Neural progenitor cell (in vitro differentiated cells): ENCODE measurements at regions not wholly inside any gene's neighbourhood (a gene's known extent, or its start where the extent isn't known, plus 50 kb on each side); places are given as distances from the start of the nearest gene placed in this dataset.

Experiments used
- DNase-seq: peaks from one replicate; pipeline ENCODE4 v3.0.0-alpha.2; 2016; ENCODE audit warnings: low spot score
- H2AFZ ChIP-seq: fragments of 200-600 bp; sonication (generic); replicated peaks from 2 replicates; pipeline ENCODE4 v1.6.1; 2016; ENCODE audit warnings: antibody characterized with exemption
- H3F3A ChIP-seq: fragments of 200-600 bp; sonication (generic); 2 replicates; pipeline ENCODE4 v1.6.1; 2016; ENCODE audit warnings: antibody characterized with exemption, low read depth
- H3K27ac ChIP-seq: fragments of 200-600 bp; sonication (generic); 2 replicates; pipeline ENCODE4 v1.5.1; 2016; ENCODE audit warnings: mild to moderate bottlenecking
- H3K27me3 ChIP-seq: fragments of 200-600 bp; sonication (generic); 2 replicates; pipeline ENCODE4 v1.6.1; 2016; ENCODE audit warnings: mild to moderate bottlenecking, moderate library complexity
- H3K36me3 ChIP-seq: fragments of 200-600 bp; sonication (generic); 2 replicates; pipeline ENCODE4 v1.5.1; 2016
- H3K4me1 ChIP-seq: fragments of 200-600 bp; sonication (generic); 2 replicates; pipeline ENCODE4 v1.6.1; 2016; ENCODE audit warnings: mixed run types
- H3K4me2 ChIP-seq: fragments of 200-600 bp; sonication (generic); 2 replicates; pipeline ENCODE4 v1.6.1; 2016
- H3K4me3 ChIP-seq: fragments of 200-600 bp; sonication (generic); 2 replicates; pipeline ENCODE4 v1.5.1; 2016
- H3K79me2 ChIP-seq: fragments of 200-600 bp; sonication (generic); 2 replicates; pipeline ENCODE4 v1.6.1; 2016; ENCODE audit warnings: low read depth
- H3K9ac ChIP-seq: fragments of 200-600 bp; sonication (generic); 2 replicates; pipeline ENCODE4 v1.6.1; 2016
- H3K9me3 ChIP-seq: fragments of 200-600 bp; sonication (generic); 2 replicates; pipeline ENCODE4 v1.5.1; 2016; ENCODE audit warnings: low read depth
- H4K20me1 ChIP-seq: fragments of 200-600 bp; sonication (generic); 2 replicates; pipeline ENCODE4 v1.6.1; 2016; ENCODE audit warnings: low read depth
- H3K27ac Mint-ChIP-seq: 3 replicates; pipeline ENCODE4 v1.8.0; 2021; ENCODE audit warnings: mixed read lengths
- H3K27me3 Mint-ChIP-seq: 2 replicates; pipeline ENCODE4 v1.8.0; 2022; ENCODE audit warnings: low read depth, mild to moderate bottlenecking, inconsistent platforms, moderate library complexity, mixed read lengths; ENCODE audit not compliant: insufficient read depth
- H3K36me3 Mint-ChIP-seq: 3 replicates; pipeline ENCODE4 v1.8.0; 2021; ENCODE audit warnings: mixed read lengths
- H3K4me1 Mint-ChIP-seq: 3 replicates; pipeline ENCODE4 v1.8.0; 2021; ENCODE audit warnings: mixed read lengths
- H3K4me3 Mint-ChIP-seq: 3 replicates; pipeline ENCODE4 v1.8.0; 2021; ENCODE audit warnings: mild to moderate bottlenecking, moderate library complexity, mixed read lengths
- H3K9me3 Mint-ChIP-seq: 3 replicates; pipeline ENCODE4 v1.8.0; 2020; ENCODE audit warnings: mixed read lengths
- CTCF ChIP-seq: fragments of 200-600 bp; sonication (generic); IDR thresholded peaks from 2 replicates; pipeline ENCODE4 v1.5.1; 2017; ENCODE audit warnings: antibody characterized with exemption, mild to moderate bottlenecking
- EZH2 ChIP-seq: fragments of 200-600 bp; sonication (generic); IDR thresholded peaks from 2 replicates; pipeline ENCODE4 v1.6.1; 2017; ENCODE audit warnings: antibody characterized with exemption, mild to moderate bottlenecking, moderate library complexity
- EZH2phosphoT487 ChIP-seq: fragments of 200-600 bp; sonication (generic); IDR thresholded peaks from 2 replicates; pipeline ENCODE4 v1.6.1; 2017; ENCODE audit warnings: antibody characterized with exemption

- no peak overlapping the region for H3K4me3 ChIP-seq
- H3K9me3 ChIP-seq = no peaks in the 10 kb centered on the region
- Mint-ChIP-seq H3K27me3 (no peaks in the 10 kb centered on the region), H3K4me3 (no peak overlapping the region), H3K27ac (no peak overlapping the region), H3K9me3 (no peaks in the 10 kb centered on the region), H3K36me3 (no peaks in the 10 kb centered on the region), H3K4me1 (no peaks in the 10 kb centered on the region)
- H3F3A ChIP-seq = no peaks in the 10 kb centered on the region
- H2AFZ ChIP-seq = no peak overlapping the region
- H3K36me3 ChIP-seq = no peaks in the 10 kb centered on the region
- H3K4me1 ChIP-seq = no peaks in the 10 kb centered on the region
- H3K27me3 ChIP-seq = no peaks in the 10 kb centered on the region
- no peak for TF ChIP-seq EZH2
- TF ChIP-seq EZH2phosphoT487 = no peak
- TF ChIP-seq CTCF = no peak
- DNase-seq = no peak
- H3K27ac ChIP-seq = no peak overlapping the region
- no peak overlapping the region for H3K4me2 ChIP-seq
- no peak overlapping the region for H3K9ac ChIP-seq
- no peaks in the 10 kb centered on the region for H3K79me2 ChIP-seq
- no peaks in the 10 kb centered on the region for H4K20me1 ChIP-seq
Observed at GRCh38 chr6:16078064-16078463, 50.8 kb upstream of the MYLIP start.

GRCh38 chr6:16069671-16070070 is 59.2 kb upstream of the MYLIP start:
- Histone ChIP-seq H3K9ac (no peak overlapping the region), H3K4me2 (no peak overlapping the region), H3K36me3 (no peaks in the 10 kb centered on the region), H4K20me1 (no peaks in the 10 kb centered on the region), H3K27ac (no peak overlapping the region), H3K4me3 (no peak overlapping the region), H3K27me3 (no peaks in the 10 kb centered on the region), H3K4me1 (peaks cover under 1% of the 10 kb centered on the region), H3K9me3 (no peaks in the 10 kb centered on the region), H3K79me2 (no peaks in the 10 kb centered on the region), H2AFZ (no peak overlapping the region), H3F3A (no peaks in the 10 kb centered on the region)
- Mint-ChIP-seq H3K4me3 (no peak overlapping the region), H3K27me3 (peaks cover 2% of the 10 kb centered on the region), H3K4me1 (peaks cover 5% of the 10 kb centered on the region), H3K36me3 (no peaks in the 10 kb centered on the region), H3K9me3 (peaks cover 2% of the 10 kb centered on the region), H3K27ac (no peak overlapping the region)
- DNase-seq = no peak
- TF ChIP-seq EZH2phosphoT487 = no peak

GRCh38 chr6:16069222-16069621 is 59.7 kb upstream of the MYLIP start:
- no peak for DNase-seq
- Histone ChIP-seq H3K4me2 (no peak overlapping the region), H3K9me3 (no peaks in the 10 kb centered on the region), H3K4me3 (no peak overlapping the region), H3K27ac (no peak overlapping the region), H2AFZ (no peak overlapping the region), H3K79me2 (no peaks in the 10 kb centered on the region), H3K27me3 (no peaks in the 10 kb centered on the region), H4K20me1 (no peaks in the 10 kb centered on the region), H3F3A (no peaks in the 10 kb centered on the region), H3K4me1 (peaks cover 5% of the 10 kb centered on the region), H3K36me3 (no peaks in the 10 kb centered on the region), H3K9ac (no peak overlapping the region)
- Mint-ChIP-seq H3K36me3 (no peaks in the 10 kb centered on the region), H3K9me3 (peaks cover 2% of the 10 kb centered on the region), H3K4me1 (peaks cover 9% of the 10 kb centered on the region), H3K4me3 (no peak overlapping the region), H3K27ac (no peak overlapping the region), H3K27me3 (peaks cover 2% of the 10 kb centered on the region)
- TF ChIP-seq CTCF (no peak), EZH2phosphoT487 (no peak), EZH2 (no peak)

- H3K4me1 ChIP-seq = peaks cover 8% of the 10 kb centered on the region
- no peak overlapping the region for H3K9ac ChIP-seq
- peaks cover 2% of the 10 kb centered on the region for H3K27me3 Mint-ChIP-seq
- DNase-seq = no peak
- H3K4me3 ChIP-seq = no peak overlapping the region
- H3K4me1 Mint-ChIP-seq = peaks cover 16% of the 10 kb centered on the region
- no peaks in the 10 kb centered on the region for H3F3A ChIP-seq
- H3K9me3 ChIP-seq = no peaks in the 10 kb centered on the region
- H3K36me3 ChIP-seq = no peaks in the 10 kb centered on the region
- H4K20me1 ChIP-seq = no peaks in the 10 kb centered on the region
- H3K4me3 Mint-ChIP-seq = no peak overlapping the region
- no peak overlapping the region for H3K27ac Mint-ChIP-seq
- peaks cover 2% of the 10 kb centered on the region for H3K9me3 Mint-ChIP-seq
- H3K4me2 ChIP-seq = no peak overlapping the region
- H3K36me3 Mint-ChIP-seq = no peaks in the 10 kb centered on the region
- no peak overlapping the region for H2AFZ ChIP-seq
- no peak overlapping the region for H3K27ac ChIP-seq
- TF ChIP-seq EZH2phosphoT487 = no peak
- TF ChIP-seq CTCF = no peak
- no peak for TF ChIP-seq EZH2
- no peaks in the 10 kb centered on the region for H3K79me2 ChIP-seq
- H3K27me3 ChIP-seq = no peaks in the 10 kb centered on the region
Observed at GRCh38 chr6:16067568-16067967, 61.3 kb upstream of the MYLIP start.
